Bone marrow (tissue), 2 donors: ENCODE measurements at regions not wholly inside any gene's neighbourhood (a gene's known extent, or its start where the extent isn't known, plus 50 kb on each side); places are given as distances from the start of the nearest gene placed in this dataset.
"Not testable (repeated sequence)": the region's sequence is repeated elsewhere in the genome, so short reads cannot be mapped to it uniquely, and the experiment has no call there.

Experiments
- DNase-seq, 2 donors: peaks; one replicate each; lab custom pipeline; 2025; lab: John Stamatoyannopoulos, UW

DNA sequence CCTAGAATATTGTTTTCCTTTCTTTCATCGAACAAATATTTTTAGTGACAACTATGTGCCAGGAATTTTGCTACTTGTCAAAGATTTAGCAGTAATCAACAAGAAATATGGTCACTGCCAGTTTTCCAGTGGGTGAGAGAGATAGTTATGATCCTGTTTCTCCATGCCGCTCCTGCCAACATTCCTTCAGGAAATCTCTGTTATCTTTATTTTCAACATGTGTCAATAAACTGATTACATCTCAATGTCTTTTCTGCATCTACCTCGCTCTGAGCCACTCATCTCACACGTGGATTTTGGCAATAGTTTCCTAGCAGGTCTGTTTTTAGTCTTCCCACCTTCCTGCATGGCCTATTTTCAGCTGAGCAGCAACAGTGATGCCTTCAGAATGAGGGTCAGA lies 650.0 kb upstream of the STXBP6 start:
- no peak for DNase-seq

DNA sequence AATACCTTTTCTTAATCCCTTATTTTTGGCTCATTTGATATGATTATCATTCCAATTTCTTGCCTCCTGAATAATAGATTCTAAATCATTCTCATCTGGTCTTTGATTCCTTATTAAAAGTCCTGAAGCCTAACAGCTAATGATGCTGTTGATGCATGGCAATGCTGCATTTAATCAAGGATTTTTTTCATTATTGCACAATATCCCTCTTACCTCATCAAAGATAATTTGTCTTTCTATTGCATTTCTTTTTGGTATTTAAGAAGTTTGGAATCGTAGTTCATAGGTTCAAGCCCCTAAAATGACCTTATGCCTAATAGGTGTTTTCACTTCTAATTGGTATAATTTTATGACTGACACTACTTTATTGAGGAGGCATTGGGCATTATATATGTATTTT lies 648.2 kb upstream of the STXBP6 start:
- DNase-seq = no peak

GRCh38 chr14:25696176-25696575 lies 646.2 kb upstream of the STXBP6 start:
- DNase-seq = no peak

DNA sequence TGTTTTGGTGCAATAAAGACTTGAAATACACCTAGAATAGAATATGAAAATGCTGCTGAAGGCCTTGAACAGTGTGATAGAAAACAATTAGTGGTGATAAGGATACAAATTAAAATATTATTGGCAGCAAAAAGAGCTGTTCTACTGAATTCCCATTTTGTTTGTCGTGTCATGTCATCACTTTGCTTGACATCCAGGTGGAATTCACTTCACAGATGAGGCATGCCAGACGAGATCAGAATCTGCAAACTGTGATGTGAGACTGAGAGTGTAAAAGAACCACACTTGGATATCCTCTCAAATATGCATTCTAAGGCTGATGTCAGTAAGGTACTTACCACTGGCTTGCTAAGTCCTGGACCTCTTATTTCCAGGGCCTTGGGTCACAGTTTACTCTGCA lies 635.1 kb upstream of the STXBP6 start:
- no peak for DNase-seq

DNA sequence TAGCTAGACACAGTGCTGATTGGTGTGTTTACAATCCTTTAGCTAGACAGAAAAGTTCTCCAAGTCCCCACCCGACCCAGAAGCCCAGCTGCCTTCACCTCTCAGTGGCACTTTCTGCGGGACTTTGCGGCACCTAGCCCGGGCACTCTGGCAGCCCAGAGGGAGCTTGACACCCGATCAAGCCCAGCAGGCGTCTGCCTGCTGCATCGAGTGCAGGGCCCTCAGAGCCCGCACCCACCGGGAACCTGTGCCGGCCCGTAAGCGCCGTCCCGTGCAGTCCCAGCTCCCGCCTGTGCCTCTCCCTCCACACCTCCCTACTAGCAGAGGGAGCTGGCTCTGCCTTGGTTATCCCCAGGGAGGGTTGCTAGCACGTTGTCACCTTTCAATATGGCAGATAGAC lies 631.0 kb upstream of the STXBP6 start:
- no peak for DNase-seq

DNA sequence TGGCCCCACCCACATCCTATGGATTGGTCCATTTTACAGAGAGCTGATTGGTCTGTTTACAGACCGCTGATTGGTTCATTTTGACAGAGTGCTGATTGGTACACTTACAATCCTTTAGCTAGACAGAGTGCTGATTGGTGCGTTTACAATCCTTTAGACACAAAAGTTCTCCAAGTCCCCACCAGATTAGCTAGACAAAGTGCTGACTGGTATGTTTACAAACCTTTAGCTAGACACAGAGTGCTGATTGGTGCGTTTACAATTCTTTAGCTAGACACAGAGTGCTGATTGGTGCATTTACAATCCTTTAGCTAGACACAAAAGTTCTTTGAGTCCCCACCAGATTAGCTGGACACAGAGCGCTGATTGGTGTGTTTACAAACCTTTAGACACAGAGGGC lies 630.6 kb upstream of the STXBP6 start:
- not testable (repeated sequence) for DNase-seq

- no peak for DNase-seq
Observed at GRCh38 chr14:25677111-25677510, 627.2 kb upstream of the STXBP6 start.

DNA sequence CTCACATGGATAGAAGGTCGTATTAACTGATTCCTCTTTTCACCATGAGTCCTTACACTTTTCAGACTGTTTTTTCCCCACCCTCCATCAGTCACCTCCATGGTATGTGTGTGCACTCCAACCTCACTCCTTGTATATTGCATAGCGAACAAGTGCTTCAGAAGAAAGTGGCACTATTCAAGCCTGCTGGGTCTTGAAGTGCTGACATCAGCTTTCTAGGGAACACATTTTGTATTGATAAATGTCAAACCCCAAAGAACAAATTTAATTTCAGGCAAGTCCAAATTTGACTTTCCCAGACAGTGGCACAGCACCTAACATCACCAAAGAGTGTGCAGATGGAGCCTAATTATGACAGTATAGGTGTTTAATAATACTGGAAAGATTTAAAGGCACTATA lies 617.4 kb upstream of the STXBP6 start:
- DNase-seq = no peak

- no peak for DNase-seq
Observed at GRCh38 chr14:25666877-25667276, 616.9 kb upstream of the STXBP6 start.

- no peak for DNase-seq
Observed at GRCh38 chr14:25658988-25659387, 609.0 kb upstream of the STXBP6 start.

DNA sequence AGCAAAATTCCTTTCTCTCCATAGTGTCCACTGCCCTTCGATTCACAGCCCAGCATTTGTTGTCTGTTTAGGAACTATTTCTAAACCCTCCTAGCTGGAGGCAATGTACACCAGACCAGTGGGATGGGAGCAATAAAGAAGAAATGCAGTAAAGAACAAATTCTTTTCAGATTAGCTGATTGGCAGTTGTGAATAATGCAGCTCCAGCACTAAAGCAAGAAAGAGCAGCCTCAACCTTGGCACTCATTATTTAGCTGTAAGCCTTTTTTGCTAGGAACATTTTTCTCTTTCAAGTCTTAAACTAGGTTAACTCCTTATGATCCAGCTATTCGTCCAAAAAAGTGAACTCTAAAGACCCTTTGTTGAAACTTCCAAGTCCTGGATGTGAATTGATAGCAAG lies 580.5 kb upstream of the STXBP6 start:
- DNase-seq = no peak

- no peak for DNase-seq
Observed at GRCh38 chr14:25628978-25629377, 579.0 kb upstream of the STXBP6 start.

GRCh38 chr14:25628390-25628789 lies 578.4 kb upstream of the STXBP6 start:
- no peak for DNase-seq

GRCh38 chr14:25626986-25627385 lies 577.0 kb upstream of the STXBP6 start:
- no peak for DNase-seq

DNA sequence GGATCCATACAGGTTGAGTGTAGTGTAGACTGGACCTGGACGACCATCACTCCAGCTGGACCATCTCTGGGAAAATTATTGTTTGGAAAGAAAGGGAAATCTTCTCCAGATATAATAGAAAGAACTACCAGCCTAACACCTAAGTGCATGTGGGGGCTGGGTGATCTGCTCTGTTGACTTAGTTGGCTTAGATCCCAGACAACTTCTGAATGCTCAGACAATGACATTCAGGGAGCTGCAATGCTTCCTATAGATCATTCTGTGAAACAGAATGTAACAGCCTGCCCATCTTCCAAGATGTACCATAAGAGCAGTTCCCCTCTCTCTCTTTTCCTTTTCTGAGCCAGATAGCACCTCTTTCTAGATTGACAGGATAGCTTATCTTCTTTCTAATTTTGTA lies 572.8 kb upstream of the STXBP6 start:
- no peak for DNase-seq

- DNase-seq = no peak
Observed at GRCh38 chr14:25620515-25620914, 570.6 kb upstream of the STXBP6 start.

GRCh38 chr14:25615174-25615573 lies 565.2 kb upstream of the STXBP6 start:
- no peak for DNase-seq

- no peak for DNase-seq
Observed at GRCh38 chr14:25607192-25607591, 557.2 kb upstream of the STXBP6 start.

DNA sequence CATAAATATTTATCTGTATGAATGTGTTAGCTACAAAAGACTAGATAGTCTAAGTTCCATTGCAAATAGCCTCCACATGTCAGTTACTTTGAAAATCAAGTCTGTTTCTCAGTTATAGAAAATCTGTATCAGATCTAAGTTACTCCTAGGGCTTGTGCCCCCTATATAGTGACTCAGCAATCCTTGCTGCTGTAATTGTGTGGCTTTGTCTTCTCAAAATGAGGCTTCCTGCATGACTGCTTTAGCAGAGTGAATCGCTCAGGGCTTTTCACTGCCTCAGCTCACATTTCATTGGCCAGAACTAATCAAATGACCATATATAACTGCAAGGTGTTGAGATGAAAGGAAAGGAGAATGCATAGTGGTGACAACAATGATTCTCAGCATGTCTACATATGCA lies 552.2 kb upstream of the STXBP6 start:
- DNase-seq = no peak

- DNase-seq = no peak
Observed at GRCh38 chr14:25588751-25589150, 538.8 kb upstream of the STXBP6 start.

DNA sequence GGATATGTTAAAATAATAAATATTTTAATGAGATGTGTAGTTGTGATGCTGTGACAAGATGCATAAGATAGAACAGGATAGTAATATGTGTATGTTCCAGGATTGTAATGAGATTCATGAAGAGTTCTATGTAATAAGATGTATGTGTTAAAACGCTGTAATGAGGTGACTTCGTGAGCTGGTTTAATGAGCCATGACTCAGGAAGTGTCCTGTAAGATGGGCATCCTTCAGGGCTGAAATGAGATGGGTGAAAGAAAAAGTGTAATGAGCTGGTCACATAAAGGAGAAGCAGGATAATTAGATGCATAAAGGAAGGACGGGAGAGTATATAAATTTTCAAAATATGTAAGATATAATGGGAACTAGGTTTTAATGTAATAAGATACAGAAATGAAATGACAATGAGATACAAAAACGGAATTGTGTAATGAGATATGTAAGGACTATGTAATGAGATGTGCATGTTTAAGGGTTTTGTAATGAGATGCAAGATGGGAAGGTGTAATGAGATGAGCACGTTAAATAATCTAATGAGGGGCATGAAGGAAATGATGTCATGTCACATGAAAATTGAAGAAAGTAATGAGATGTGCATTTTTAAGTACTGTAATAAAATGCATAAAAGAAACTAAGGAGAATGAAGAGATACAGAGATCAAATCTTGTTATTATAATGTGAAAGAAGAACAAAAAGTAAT lies 524.8 kb upstream of the STXBP6 start:
- no peak for DNase-seq

DNA sequence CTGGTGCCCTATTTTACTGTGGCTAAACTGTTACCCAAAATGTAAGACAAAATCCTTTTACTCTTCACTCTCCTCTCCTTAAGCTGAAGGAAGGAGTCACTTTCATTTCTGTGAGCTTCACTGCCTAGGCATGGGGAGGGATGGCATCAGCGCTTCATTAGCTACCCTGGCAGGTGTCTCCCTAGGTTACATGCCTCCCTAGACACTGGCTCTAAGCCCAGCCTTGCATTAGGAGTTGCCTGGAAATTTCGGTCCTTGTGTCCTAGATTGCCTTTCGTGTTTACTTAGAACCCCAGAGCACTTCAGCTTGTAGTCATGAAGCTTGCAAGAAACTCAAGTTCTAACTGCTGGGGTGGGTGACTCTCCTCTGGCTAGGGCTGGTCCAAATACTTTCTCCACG lies 520.5 kb upstream of the STXBP6 start:
- DNase-seq = no peak

DNA sequence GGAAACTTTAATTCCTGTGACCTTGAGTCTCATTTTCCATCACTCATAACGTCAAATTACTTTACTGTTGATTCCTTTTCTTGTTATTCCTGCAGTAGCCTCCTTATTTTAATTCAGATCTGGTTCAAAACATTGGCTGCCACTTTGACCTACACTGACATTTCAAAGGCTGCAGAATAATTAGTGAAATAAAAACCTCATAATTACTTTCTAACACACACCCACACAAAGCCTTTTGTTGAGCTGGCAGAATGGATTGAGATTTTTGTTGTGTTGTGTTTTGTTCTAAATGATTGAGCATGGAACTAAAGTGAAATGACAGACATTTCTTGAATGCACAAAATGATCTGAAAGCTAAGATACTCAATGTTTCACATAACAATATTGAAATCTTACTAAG lies 507.5 kb upstream of the STXBP6 start:
- DNase-seq = no peak

GRCh38 chr14:25552826-25553225 lies 502.9 kb upstream of the STXBP6 start:
- DNase-seq = no peak

DNA sequence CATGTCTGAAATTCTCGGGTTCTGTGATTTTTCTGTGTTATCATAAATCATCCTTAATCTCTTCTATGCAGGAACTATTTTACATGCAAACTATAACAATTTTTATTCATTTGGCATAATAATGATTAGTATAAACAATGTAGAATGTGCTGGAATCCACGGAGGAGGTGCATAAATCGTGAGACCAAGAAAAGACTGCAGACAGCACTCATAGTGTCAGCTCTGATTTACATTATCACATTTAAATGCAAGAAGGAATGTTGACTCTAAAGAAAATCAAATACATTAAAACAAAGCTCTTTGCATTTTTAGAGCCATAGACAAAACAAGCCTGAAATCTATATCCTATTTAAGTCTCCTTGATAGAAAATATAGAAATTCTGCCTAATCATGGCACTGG lies 501.7 kb upstream of the STXBP6 start:
- DNase-seq = no peak
